Left colon (tissue), 2 donors: ENCODE measurements at regions not wholly inside any gene's neighbourhood (a gene's known extent, or its start where the extent isn't known, plus 50 kb on each side); places are given as distances from the start of the nearest gene placed in this dataset.
"Not testable (repeated sequence)": the region's sequence is repeated elsewhere in the genome, so short reads cannot be mapped to it uniquely, and the experiment has no call there.

ENCODE experiments used
- ATAC-seq: fragments of 200-7000 bp; cut with Tn5 transposase; one replicate; pipeline ENCODE4 v1.9.1; 2020; ENCODE audit warnings: mild to moderate bottlenecking, moderate library complexity
- DNase-seq, 2 donors: peaks; one replicate each; pipeline ENCODE4 v3.0.0-alpha.2; 2020
- intact Hi-C, 2 donors: fragments of 100-400 bp; cut with DNase I in 1 of 2; cut with micrococcal nuclease in 1 of 2; formaldehyde crosslinking; loops; one replicate each; pipeline versions ENCODE4 v1.11.2 to v1.14.0; 2022; cut with DNase I, micrococcal nuclease
- donor health status: DM: no; HTN: no; CAD: no.
- donor health status: DM: yes; HTN: yes; CAD: no.

GRCh38 chr3:4241595-4242170 lies 61.5 kb upstream of the SETMAR start:
- ATAC-seq (no peak), DNase-seq (no peak)
- intact Hi-C loops: no loop called here

- no peak for DNase-seq
- intact Hi-C loops: no loop called here
- ATAC-seq: no peak
Observed at GRCh38 chr3:4245671-4246070, 57.5 kb upstream of the SETMAR start.

DNA sequence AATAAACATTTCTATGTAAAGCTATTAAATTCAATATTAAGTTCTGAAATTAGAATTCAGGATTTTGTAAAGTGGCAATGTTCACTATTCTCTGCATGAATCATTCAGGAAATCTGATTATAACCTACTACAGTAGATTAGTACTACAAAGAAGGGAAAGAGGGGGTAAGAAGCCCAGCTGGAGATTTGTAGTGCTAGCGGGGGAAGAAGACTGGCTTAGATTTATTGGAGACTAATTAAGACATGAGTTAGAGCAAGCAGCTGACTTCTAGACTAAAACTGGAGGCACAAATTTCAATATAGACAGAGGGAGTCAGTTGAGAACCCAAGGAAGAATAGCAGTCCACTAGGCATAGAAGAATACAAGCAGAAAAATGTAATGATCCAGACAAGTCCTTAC lies 55.8 kb upstream of the SETMAR start:
- intact Hi-C loops: no loop called here
- ATAC-seq (no peak), DNase-seq (no peak)

- ATAC-seq: no peak
Observed at GRCh38 chr3:4250064-4250463, 53.1 kb upstream of the SETMAR start.

GRCh38 chr3:4251412-4251811 lies 51.8 kb upstream of the SETMAR start:
- ATAC-seq (no peak), DNase-seq (no peak)
- intact Hi-C loops: no loop called here

More at GRCh38 chr3:4250064-4250463, 53.1 kb upstream of the SETMAR start:
- intact Hi-C loops: no loop called here
- DNase-seq: no peak

DNA sequence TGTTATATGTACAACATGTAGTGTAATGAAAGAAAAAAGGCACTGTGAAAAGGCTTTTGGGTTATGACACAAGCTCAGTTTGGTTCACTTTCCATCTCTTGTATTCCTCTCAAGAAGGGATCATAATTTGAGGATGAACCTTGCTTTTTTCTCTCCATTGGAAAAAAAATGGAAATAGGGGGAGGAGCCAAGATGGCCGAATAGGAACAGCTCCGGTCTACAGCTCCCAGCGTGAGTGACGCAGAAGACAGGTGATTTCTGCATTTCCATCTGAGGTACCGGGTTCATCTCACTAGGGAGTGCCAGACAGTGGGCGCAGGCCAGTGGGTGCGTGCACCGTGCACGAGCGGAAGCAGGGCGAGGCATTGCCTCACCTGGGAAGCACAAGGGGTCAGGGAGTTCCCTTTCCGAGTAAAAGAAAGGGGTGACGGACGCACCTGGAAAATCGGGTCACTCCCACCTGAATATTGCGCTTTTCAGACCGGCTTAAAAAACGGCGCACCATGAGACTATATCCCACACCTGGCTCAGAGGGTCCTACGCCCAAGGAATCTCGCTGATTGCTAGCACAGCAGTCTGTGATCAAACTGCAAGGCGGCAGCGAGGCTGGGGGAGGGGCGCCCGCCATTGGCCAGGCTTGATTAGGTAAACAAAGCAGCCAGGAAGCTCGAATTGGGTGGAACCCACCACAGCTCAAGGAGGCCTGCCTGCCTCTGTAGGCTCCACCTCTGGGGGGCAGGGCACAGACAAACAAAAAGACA lies 49.9 kb upstream of the SETMAR start:
- intact Hi-C loops, DNase-seq, ATAC-seq: not testable (repeated sequence)
